Panc1 (cell line): ENCODE measurements at regions not wholly inside any gene's neighbourhood (a gene's known extent, or its start where the extent isn't known, plus 50 kb on each side); places are given as distances from the start of the nearest gene placed in this dataset.

Experiments
- CTCF ChIP-seq: fragments of 450-650 bp; IDR thresholded peaks from 2 replicates; pipeline ENCODE4 v1.5.1; 2017; ENCODE audit warnings: mild to moderate bottlenecking
- POLR2AphosphoS5 ChIP-seq: IDR thresholded peaks from 2 replicates; pipeline ENCODE4 v1.6.1; 2012; ENCODE audit warnings: mild to moderate bottlenecking, low read depth, low read length, moderate library complexity

GRCh38 chr7:49527182-49527581 is 246.3 kb upstream of the VWC2 start:
- TF ChIP-seq CTCF (no peak), POLR2AphosphoS5 (no peak)
